GM06990 (cell line): ENCODE measurements at regions not wholly inside any gene's neighbourhood (a gene's known extent, or its start where the extent isn't known, plus 50 kb on each side); places are given as distances from the start of the nearest gene placed in this dataset.
A peak's percentile ranks its signal among the peaks of the same experiment; 100 is the strongest.
"Not testable (repeated sequence)": the region's sequence is repeated elsewhere in the genome, so short reads cannot be mapped to it uniquely, and the experiment has no call there.

Experiments used
- DNase-seq: peaks from one replicate; pipeline ENCODE4 v3.0.0-alpha.2; 2011; ENCODE audit not compliant: insufficient read length; ENCODE audit errors: extremely low read depth
- H3K27me3 ChIP-seq: replicated peaks from 2 replicates; pipeline ENCODE4 v1.6.0; 2011; ENCODE audit warnings: low read length; ENCODE audit not compliant: control insufficient read depth, insufficient read depth
- H3K36me3 ChIP-seq: 2 replicates; pipeline ENCODE4 v1.5.1; 2011; ENCODE audit warnings: low read length; ENCODE audit not compliant: control insufficient read depth, insufficient read depth
- H3K4me3 ChIP-seq: replicated peaks from 2 replicates; pipeline ENCODE4 v1.5.1; 2011; ENCODE audit warnings: low read depth, mild to moderate bottlenecking, control low read depth, low read length
- TF ChIP-seq, protein P1 (sequence below): IDR thresholded peaks from 2 replicates; pipeline ENCODE4 v1.5.1; 2011; ENCODE audit warnings: low read length, control low read depth, mild to moderate bottlenecking, inconsistent platforms; ENCODE audit not compliant: insufficient read depth, poor library complexity, severe bottlenecking

- no peaks in the 10 kb centered on the region for H3K27me3 ChIP-seq
- no peaks in the 10 kb centered on the region for H3K36me3 ChIP-seq
- no peak overlapping the region for H3K4me3 ChIP-seq
- no peak for DNase-seq
- TF ChIP-seq, protein P1, sequence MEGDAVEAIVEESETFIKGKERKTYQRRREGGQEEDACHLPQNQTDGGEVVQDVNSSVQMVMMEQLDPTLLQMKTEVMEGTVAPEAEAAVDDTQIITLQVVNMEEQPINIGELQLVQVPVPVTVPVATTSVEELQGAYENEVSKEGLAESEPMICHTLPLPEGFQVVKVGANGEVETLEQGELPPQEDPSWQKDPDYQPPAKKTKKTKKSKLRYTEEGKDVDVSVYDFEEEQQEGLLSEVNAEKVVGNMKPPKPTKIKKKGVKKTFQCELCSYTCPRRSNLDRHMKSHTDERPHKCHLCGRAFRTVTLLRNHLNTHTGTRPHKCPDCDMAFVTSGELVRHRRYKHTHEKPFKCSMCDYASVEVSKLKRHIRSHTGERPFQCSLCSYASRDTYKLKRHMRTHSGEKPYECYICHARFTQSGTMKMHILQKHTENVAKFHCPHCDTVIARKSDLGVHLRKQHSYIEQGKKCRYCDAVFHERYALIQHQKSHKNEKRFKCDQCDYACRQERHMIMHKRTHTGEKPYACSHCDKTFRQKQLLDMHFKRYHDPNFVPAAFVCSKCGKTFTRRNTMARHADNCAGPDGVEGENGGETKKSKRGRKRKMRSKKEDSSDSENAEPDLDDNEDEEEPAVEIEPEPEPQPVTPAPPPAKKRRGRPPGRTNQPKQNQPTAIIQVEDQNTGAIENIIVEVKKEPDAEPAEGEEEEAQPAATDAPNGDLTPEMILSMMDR = no peak
Observed at GRCh38 chr7:55730197-55730596, 132.4 kb downstream of the SEPTIN14 start.

DNA sequence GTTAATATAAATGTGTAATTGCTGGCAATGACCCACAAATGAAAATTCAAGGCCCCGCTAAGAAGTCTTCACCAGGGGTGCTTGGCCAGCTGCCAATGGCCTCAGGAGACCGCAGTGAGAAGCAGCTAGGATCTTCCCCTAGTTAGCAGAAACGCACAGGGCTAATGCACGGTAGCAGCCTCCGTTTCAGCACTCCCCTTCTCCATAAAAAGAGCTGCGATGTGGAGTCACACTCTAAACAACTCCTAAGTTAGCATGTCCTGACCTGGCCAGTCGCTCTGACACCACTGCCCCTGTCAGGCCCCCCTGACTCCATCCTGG lies 139.0 kb downstream of the SEPTIN14 start:
- H3K27me3 ChIP-seq = no peaks in the 10 kb centered on the region
- TF ChIP-seq, protein P1 = no peak
- DNase-seq = no peak
- no peaks in the 10 kb centered on the region for H3K36me3 ChIP-seq
- H3K4me3 ChIP-seq = no peak overlapping the region

DNA sequence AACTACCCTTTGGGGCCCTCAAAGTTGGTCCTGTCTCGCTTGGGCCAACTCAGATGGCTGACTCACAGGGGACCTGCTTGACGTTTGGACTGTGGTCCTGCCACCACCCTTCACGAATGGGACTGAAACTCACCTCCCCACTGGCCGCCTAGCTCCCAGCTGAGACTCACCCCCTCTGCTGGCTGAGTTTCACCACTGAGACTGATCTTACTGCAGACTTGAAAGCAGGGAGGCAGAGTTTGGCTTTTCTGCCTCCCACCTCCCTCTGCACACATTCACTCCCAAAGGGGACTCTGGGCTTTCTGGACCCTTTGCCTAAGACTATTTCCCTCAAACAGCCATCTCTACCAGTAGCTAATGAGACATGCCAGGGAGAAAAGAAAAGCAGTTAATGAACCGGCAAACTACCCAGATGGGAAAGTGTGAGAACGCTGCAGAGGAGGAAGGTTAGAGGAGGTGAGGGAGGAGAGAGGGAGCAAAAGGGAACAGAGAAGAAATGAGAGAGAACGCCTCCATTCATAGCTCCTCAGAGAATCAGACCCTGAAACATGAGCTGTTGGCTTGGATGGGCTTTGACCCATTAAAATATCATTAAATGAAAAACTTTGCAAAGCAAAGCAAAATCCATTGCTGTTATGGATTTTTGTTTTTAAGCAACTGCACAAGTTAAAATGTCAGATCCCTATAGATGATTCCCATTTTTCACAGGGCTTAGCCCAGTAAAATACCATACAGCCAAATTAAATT lies 139.5 kb downstream of the SEPTIN14 start:
- H3K27me3 ChIP-seq, H3K4me3 ChIP-seq, DNase-seq, H3K36me3 ChIP-seq: not testable (repeated sequence)
- TF ChIP-seq, protein P1 = peak; percentile 15

- DNase-seq, H3K27me3 ChIP-seq, H3K36me3 ChIP-seq, H3K4me3 ChIP-seq: not testable (repeated sequence)
Observed at GRCh38 chr7:55721004-55721403, 141.5 kb downstream of the SEPTIN14 start.

DNA sequence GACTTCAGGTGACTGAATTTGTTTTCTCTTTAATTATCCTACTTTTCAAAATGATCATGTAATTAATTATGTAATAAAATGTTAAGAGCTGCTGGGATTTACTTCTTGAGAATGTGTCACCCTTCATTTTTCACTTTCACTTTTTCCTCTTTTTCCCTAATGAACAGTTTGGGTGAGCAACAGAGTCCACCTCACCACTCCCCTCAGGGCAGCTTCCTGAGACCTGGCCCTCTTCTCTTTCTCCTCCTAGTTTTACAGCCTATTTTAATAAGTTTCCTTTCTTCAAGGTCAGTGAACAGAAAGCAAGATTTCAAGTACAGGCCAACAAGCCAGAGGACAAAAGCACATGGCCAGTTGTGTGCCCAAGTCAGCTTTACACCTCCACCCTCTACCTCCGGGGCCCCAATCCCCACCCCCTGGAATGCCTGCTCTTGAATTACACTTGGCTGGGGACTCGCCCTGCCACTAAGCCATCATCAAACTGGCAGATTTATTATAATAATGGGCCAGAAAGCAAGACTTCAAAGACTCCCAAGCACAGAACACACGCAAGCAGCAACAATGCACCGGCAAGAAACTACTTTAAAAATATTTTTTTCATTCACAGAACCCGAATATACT lies 143.1 kb upstream of the VOPP1 start:
- H3K4me3 ChIP-seq, H3K27me3 ChIP-seq, H3K36me3 ChIP-seq, DNase-seq: not testable (repeated sequence)

DNA sequence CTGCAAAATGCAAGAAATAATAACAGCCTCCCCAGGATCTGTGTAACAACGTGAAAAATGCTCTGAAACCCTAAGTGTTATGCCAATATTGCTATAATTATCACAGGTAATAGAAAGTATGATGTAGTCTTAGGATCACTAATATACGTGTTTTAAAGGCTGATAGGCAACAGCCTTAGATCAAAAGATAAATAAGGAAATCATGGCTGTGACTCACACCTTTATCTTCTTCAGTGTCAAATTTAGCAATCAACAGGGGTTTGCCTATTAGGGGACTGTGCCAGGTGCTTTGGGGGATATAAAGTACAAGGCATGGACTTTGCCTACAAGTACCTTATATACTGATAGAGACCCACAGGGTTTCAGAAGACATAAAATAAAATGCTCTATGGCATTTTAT lies 142.1 kb upstream of the VOPP1 start:
- not testable (repeated sequence) for H3K27me3 ChIP-seq, DNase-seq, H3K36me3 ChIP-seq

DNA sequence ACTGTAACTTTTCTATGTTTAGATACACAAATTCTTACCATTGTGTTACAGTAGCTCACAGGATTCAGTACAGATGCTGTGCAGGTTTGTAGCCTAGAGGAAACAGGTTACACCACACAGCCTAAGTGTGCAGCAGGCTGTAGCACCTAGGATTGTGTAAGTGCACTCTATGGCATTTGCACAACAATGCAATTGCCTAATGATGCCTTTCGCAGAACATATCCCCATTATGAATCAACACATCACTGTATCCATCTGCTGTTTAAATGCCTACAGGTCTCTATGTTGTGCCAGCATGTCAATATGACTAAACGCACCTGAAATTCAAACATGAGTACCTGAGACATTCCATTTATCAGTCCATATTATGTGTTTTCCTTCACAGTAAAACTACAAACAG lies 138.0 kb upstream of the VOPP1 start:
- not testable (repeated sequence) for H3K36me3 ChIP-seq, H3K4me3 ChIP-seq, H3K27me3 ChIP-seq, DNase-seq

More for the DNA sequence above, 142.1 kb upstream of the VOPP1 start:
- not testable (repeated sequence) for H3K4me3 ChIP-seq

- not testable (repeated sequence) for DNase-seq, H3K27me3 ChIP-seq, H3K4me3 ChIP-seq, H3K36me3 ChIP-seq
Observed at GRCh38 chr7:55708028-55708427, 135.7 kb upstream of the VOPP1 start.

GRCh38 chr7:55707410-55707809 lies 135.1 kb upstream of the VOPP1 start:
- DNase-seq, H3K4me3 ChIP-seq, H3K36me3 ChIP-seq, H3K27me3 ChIP-seq: not testable (repeated sequence)

- not testable (repeated sequence) for H3K27me3 ChIP-seq, H3K4me3 ChIP-seq, H3K36me3 ChIP-seq, DNase-seq
Observed at GRCh38 chr7:55706451-55707195, 134.3 kb upstream of the VOPP1 start.
